CD4-positive, alpha-beta T cell treated with Interleukin-15 for 1 hour (primary cell): ENCODE measurements at regions not wholly inside any gene's neighbourhood (a gene's known extent, or its start where the extent isn't known, plus 50 kb on each side); places are given as distances from the start of the nearest gene placed in this dataset.
"Not testable (repeated sequence)": the region's sequence is repeated elsewhere in the genome, so short reads cannot be mapped to it uniquely, and the experiment has no call there.

Source experiments
- DNase-seq: peaks from one replicate; pipeline ENCODE4 v3.0.0-alpha.2; 2020

- DNase-seq, result no peak
Observed at GRCh38 chr2:192971981-192972380, 777.2 kb upstream of the TMEFF2 start.

- DNase-seq, result no peak
Observed at GRCh38 chr2:192969055-192969454, 774.3 kb upstream of the TMEFF2 start.

GRCh38 chr2:192960945-192961344 is 766.2 kb upstream of the TMEFF2 start:
- DNase-seq, result no peak

- not testable (repeated sequence) for DNase-seq
Observed at GRCh38 chr2:192958615-192959014, 763.9 kb upstream of the TMEFF2 start.

GRCh38 chr2:192957425-192957824 is 762.7 kb upstream of the TMEFF2 start:
- DNase-seq, result peak; percentile 11

- no peak for DNase-seq
Observed at GRCh38 chr2:192953116-192953515, 758.4 kb upstream of the TMEFF2 start.

GRCh38 chr2:192952245-192952644 is 757.5 kb upstream of the TMEFF2 start:
- DNase-seq, result no peak

- DNase-seq, result no peak
Observed at GRCh38 chr2:192948316-192948715, 753.6 kb upstream of the TMEFF2 start.

- no peak for DNase-seq
Observed at GRCh38 chr2:192947352-192947751, 752.6 kb upstream of the TMEFF2 start.

GRCh38 chr2:192940767-192941166 is 746.0 kb upstream of the TMEFF2 start:
- no peak for DNase-seq

GRCh38 chr2:192932376-192932775 is 737.6 kb upstream of the TMEFF2 start:
- DNase-seq, result no peak

- not testable (repeated sequence) for DNase-seq
Observed at GRCh38 chr2:192921631-192922030, 726.9 kb upstream of the TMEFF2 start.

- DNase-seq, result no peak
Observed at GRCh38 chr2:192901446-192901845, 706.7 kb upstream of the TMEFF2 start.

- DNase-seq, result no peak
Observed at GRCh38 chr2:192899466-192899865, 704.7 kb upstream of the TMEFF2 start.

GRCh38 chr2:192893976-192894375 is 699.2 kb upstream of the TMEFF2 start:
- DNase-seq, result not testable (repeated sequence)

- DNase-seq, result no peak
Observed at GRCh38 chr2:192888109-192888508, 693.4 kb upstream of the TMEFF2 start.

- DNase-seq, result no peak
Observed at GRCh38 chr2:192887337-192887736, 692.6 kb upstream of the TMEFF2 start.

- DNase-seq, result no peak
Observed at GRCh38 chr2:192886636-192887035, 691.9 kb upstream of the TMEFF2 start.

GRCh38 chr2:192885569-192886160 is 690.9 kb upstream of the TMEFF2 start:
- DNase-seq, result no peak

- DNase-seq, result no peak
Observed at GRCh38 chr2:192877159-192877558, 682.4 kb upstream of the TMEFF2 start.

- no peak for DNase-seq
Observed at GRCh38 chr2:192876698-192877097, 682.0 kb upstream of the TMEFF2 start.

GRCh38 chr2:192854706-192855105 is 660.0 kb upstream of the TMEFF2 start:
- DNase-seq, result no peak

GRCh38 chr2:192854031-192854430 is 659.3 kb upstream of the TMEFF2 start:
- DNase-seq, result no peak

GRCh38 chr2:192828947-192829346 is 634.2 kb upstream of the TMEFF2 start:
- DNase-seq, result peak; percentile 15

GRCh38 chr2:192828175-192828574 is 633.4 kb upstream of the TMEFF2 start:
- DNase-seq, result no peak

- DNase-seq, result no peak
Observed at GRCh38 chr2:192827735-192828134, 633.0 kb upstream of the TMEFF2 start.
